Upper lobe of left lung (tissue), 6 donors: ENCODE measurements at regions not wholly inside any gene's neighbourhood (a gene's known extent, or its start where the extent isn't known, plus 50 kb on each side); places are given as distances from the start of the nearest gene placed in this dataset.

Experiments
- ATAC-seq, 2 donors: fragments of 200-7000 bp; cut with Tn5 transposase; one replicate each; pipeline ENCODE4 v1.9.1; 2022; ENCODE audit warnings: mild to moderate bottlenecking in 2 of 2, moderate library complexity in 2 of 2; ENCODE audit not compliant: low FRiP score in 2 of 2
- DNase-seq, 2 donors: peaks; one replicate each; pipeline ENCODE4 v3.0.0-alpha.2; 2019 to 2020
- H3K27ac ChIP-seq, 4 donors: fragments of 200-600 bp; sonication (generic); one replicate each; pipeline ENCODE4 v1.5.1; 2016 to 2019
- H3K27me3 ChIP-seq, 4 donors: fragments of 200-600 bp; sonication (generic); one replicate each; pipeline ENCODE4 v1.5.1; 2017 to 2019
- H3K36me3 ChIP-seq, 4 donors: fragments of 200-600 bp; sonication (generic); one replicate each; pipeline ENCODE4 v1.5.1; 2016 to 2019
- H3K4me1 ChIP-seq, 4 donors: fragments of 200-600 bp; sonication (generic); one replicate each; pipeline ENCODE4 v1.5.1; 2018 to 2019
- H3K4me3 ChIP-seq, 4 donors: fragments of 200-600 bp; sonication (generic); one replicate each; pipeline ENCODE4 v1.5.1; 2017 to 2019; ENCODE audit warnings: mild to moderate bottlenecking in 2 of 4, moderate library complexity in 1 of 4
- H3K9me3 ChIP-seq, 4 donors: fragments of 200-600 bp; sonication (generic); one replicate each; pipeline ENCODE4 v1.5.1; 2018 to 2019
- EP300 ChIP-seq, 4 donors: sonication (generic); formaldehyde crosslinking; IDR thresholded peaks; one replicate each; pipeline ENCODE4 v1.5.1; 2017; ENCODE audit warnings: antibody characterized with exemption in 4 of 4, control low read depth in 2 of 4
- POLR2A ChIP-seq, 4 donors: fragments of 450-650 bp; IDR thresholded peaks; one replicate each; pipeline ENCODE4 v1.5.1; 2016 to 2017; ENCODE audit warnings: antibody characterized with exemption in 4 of 4, mild to moderate bottlenecking in 2 of 4
- POLR2AphosphoS5 ChIP-seq, 2 donors: sonication (generic); formaldehyde crosslinking; IDR thresholded peaks; one replicate each; pipeline ENCODE4 v1.5.1; 2017; ENCODE audit warnings: antibody characterized with exemption in 2 of 2
- WGBS, 2 donors: methylation state at CpG; one replicate each; pipeline ENCODE4 v1.1.5; 2017 to 2018; 5-methylcytosine and 5-hydroxymethylcytosine counted together
- small RNA-seq, 4 donors: library from RNA; depleted of rRNA; stranded (forward); fragments of <200 nt; gene quantifications; one replicate each; pipeline ENCODE3, GENCODE V24; 2016
- TF ChIP-seq, protein P1 (sequence below), 6 experiments: fragments of 450-650 bp in 4 of 6; fragments of 200-600 bp in 2 of 6; sonication (generic) in 2 of 6; IDR thresholded peaks; one replicate each; pipeline ENCODE4 v1.5.1; 2016 to 2019; ENCODE audit warnings: antibody characterized with exemption in 6 of 6
- donor health status: DM: no; HTN: no; CAD: no; lungs with moderate emphysema.
- donor health status: DM: no; HTN: yes; CAD: no; lungs with severe emphysema.

DNA sequence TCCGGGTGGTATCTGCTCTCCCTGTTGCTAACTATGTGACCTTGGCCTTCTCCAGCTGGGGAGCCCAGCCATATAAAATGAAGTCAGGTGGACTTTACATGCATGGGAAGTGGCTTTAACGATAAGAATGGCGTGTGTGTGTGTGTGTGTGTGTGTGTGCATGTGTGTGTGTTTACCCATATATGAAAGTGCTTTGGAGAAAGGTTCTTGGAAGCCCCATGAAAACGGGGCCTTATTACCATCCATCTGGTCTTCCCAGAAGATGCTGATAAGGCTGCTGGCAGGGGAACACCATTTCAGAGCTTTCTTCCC lies 94.8 kb downstream of the LRRC74A start:
- TF ChIP-seq POLR2A (IDR thresholded peaks at IDR 0.05), result no peak
- no peak for TF ChIP-seq EP300 (IDR thresholded peaks at IDR 0.05)
- TF ChIP-seq, protein P1, sequence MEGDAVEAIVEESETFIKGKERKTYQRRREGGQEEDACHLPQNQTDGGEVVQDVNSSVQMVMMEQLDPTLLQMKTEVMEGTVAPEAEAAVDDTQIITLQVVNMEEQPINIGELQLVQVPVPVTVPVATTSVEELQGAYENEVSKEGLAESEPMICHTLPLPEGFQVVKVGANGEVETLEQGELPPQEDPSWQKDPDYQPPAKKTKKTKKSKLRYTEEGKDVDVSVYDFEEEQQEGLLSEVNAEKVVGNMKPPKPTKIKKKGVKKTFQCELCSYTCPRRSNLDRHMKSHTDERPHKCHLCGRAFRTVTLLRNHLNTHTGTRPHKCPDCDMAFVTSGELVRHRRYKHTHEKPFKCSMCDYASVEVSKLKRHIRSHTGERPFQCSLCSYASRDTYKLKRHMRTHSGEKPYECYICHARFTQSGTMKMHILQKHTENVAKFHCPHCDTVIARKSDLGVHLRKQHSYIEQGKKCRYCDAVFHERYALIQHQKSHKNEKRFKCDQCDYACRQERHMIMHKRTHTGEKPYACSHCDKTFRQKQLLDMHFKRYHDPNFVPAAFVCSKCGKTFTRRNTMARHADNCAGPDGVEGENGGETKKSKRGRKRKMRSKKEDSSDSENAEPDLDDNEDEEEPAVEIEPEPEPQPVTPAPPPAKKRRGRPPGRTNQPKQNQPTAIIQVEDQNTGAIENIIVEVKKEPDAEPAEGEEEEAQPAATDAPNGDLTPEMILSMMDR (IDR thresholded peaks at IDR 0.05), result no peak
- TF ChIP-seq POLR2AphosphoS5 (IDR thresholded peaks at IDR 0.05), result no peak
- Histone ChIP-seq H3K9me3 (no peaks in the 10 kb centered on the region), H3K4me1 (peaks cover 39 to 51% (median 45%) of the 10 kb centered on the region in 4 donors), H3K27me3 (no peaks in the 10 kb centered on the region), H3K4me3 (no peak overlapping the region), H3K36me3 (no peaks in the 10 kb centered on the region), H3K27ac (peak overlapping the region in 2 of 4 donors; percentile 88 to 94)
- ATAC-seq, result no peak
- no peak for DNase-seq
- WGBS, 2 donors, result 64 to 65% methylated on average over 4 of the region's 4 CpGs

DNA sequence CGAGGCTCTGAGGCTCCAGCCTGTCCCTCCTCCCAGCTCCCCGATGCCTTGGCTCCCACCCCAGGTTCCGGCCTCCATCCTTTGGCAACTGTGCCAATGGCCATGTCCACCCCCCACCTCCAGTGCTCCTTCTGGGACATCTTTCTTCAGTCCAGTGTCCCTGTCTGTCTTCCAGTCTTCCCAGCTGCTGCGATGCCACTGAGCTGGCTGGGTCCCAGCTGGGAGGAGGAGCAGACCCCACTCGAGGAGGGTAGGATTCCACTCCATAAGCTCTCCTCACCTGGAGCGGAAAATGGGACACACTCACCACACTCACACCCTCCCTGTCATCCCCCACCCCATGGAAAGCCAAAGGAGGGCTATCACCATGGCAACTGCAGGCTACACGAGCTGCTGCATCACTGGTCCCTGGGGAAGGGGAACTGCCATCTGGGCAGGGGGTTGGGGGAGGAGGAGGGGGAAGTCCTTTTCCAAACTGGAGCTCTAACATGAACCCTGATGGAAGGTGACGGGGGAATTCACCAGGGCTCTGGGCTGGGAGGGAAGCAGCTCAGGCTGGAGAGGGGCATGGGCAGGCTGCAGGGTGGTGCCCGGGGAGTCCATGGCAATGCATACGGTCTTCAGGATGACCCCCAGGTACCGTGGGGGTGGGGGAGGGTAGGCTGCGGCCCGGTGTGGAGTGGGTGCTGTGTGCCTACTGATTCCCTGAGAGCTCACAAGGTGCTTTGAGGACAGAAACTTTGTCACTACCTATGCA lies 94.3 kb downstream of the LRRC74A start:
- no peaks in the 10 kb centered on the region for H3K27me3 ChIP-seq
- DNase-seq (no peak), ATAC-seq (no peak)
- H3K4me3 ChIP-seq, result no peak overlapping the region
- H3K4me1 ChIP-seq, result peaks cover 39 to 51% (median 47%) of the 10 kb centered on the region in 4 donors
- no peaks in the 10 kb centered on the region for H3K36me3 ChIP-seq
- peak overlapping the region; percentile 88 to 96 (median 94) for H3K27ac ChIP-seq
- TF ChIP-seq POLR2AphosphoS5 (IDR thresholded peaks at IDR 0.05) (no peak), POLR2A (IDR thresholded peaks at IDR 0.05) (no peak), EP300 (IDR thresholded peaks at IDR 0.05) (no peak)
- TF ChIP-seq, protein P1 (IDR thresholded peaks at IDR 0.05), result no peak
- no peaks in the 10 kb centered on the region for H3K9me3 ChIP-seq
- 34 to 43% methylated on average over 6 to 13 of the region's 13 CpGs for WGBS, 2 donors

DNA sequence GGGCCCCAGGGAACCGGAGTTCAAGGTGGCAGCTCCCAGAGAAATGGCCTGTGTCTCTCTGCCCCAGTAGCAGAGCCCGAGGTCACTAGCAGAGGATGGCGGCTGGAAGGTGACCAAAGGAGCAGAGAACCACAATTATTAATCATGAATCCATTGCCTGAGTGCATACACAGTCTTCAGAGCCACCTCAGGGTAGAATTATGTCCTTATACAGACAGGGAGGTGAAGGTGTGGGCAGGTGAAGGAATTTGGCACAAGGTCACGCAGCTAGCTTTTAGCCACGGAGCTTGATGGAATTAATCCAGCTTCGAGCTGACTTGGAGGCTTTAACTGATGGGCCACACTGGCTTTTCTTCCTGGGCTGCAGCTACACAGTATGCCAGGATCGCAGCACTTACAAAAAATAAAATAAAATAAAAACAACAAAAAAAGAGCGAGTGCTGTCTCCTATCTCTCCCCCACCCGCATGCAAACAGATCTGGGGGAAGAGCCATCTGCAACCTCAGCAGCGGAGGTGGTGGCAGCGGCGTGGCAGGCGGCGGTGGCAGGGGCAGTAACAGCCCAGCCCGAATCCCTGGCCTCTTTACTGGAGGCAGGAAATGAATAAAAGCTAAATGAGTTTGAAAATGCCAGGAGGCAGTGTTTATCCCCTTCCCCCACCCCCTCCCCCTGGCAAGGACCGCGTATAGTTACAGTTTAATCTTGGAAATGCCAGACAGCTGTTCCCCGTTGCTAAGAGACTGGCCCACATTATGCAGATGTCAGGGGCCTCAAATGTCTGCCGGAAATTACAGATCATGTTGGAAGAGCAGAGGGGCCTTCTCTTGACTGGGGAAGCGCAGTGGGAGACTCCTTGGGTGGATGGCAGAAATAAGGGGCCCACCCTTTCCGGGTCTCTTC lies 93.5 kb downstream of the LRRC74A start:
- no peak for TF ChIP-seq POLR2A (IDR thresholded peaks at IDR 0.05)
- TF ChIP-seq, protein P1 (IDR thresholded peaks at IDR 0.05), result no peak
- TF ChIP-seq EP300 (IDR thresholded peaks at IDR 0.05), result peak in 1 of 4 donors; percentile 18
- peak; percentile 23 to 34 for TF ChIP-seq POLR2AphosphoS5 (IDR thresholded peaks at IDR 0.05)
- peak in 1 of 2 donors; percentile 18 for ATAC-seq

More for the DNA sequence above, 93.5 kb downstream of the LRRC74A start:
- H3K36me3 ChIP-seq, result no peaks in the 10 kb centered on the region
- H3K9me3 ChIP-seq, result no peaks in the 10 kb centered on the region
- H3K4me3 ChIP-seq, result peak overlapping the region in 1 of 4 donors; percentile 13
- peak in 1 of 2 donors; percentile 82 for DNase-seq
- H3K27ac ChIP-seq, result peak overlapping the region; percentile 88 to 96 (median 94)
- peaks cover 41 to 52% (median 50%) of the 10 kb centered on the region in 4 donors for H3K4me1 ChIP-seq
- 9 to 12% methylated on average over 21 of the region's 21 CpGs for WGBS, 2 donors
- H3K27me3 ChIP-seq, result no peaks in the 10 kb centered on the region

Small RNA genes in the stretch of these regions (small RNA-seq; reads per million reads assigned to genes)
- gene RN7SL356P, result 0 reads per million in 4 donors
